CD8-positive, alpha-beta memory T cell (primary cell): ENCODE measurements at regions not wholly inside any gene's neighbourhood (a gene's known extent, or its start where the extent isn't known, plus 50 kb on each side); places are given as distances from the start of the nearest gene placed in this dataset.

ENCODE experiments used
- CTCF ChIA-PET: fragments of 350-600 bp; sonication (Branson Sonifier 250); formaldehyde crosslinking; loops from one replicate; lab custom pipeline; 2021; ENCODE audit warnings: antibody characterized with exemption; lab: Charles Lee
- POLR2A ChIA-PET: fragments of 350-600 bp; sonication (Branson Sonifier 250); formaldehyde crosslinking; loops from one replicate; lab custom pipeline; 2021; ENCODE audit warnings: antibody characterized with exemption; lab: Charles Lee
- DNase-seq, 5 donors: peaks; one replicate each; pipeline versions ENCODE4 v3.0.0 to v3.0.0-alpha.2; 2020 to 2022; ENCODE audit warnings: mixed read lengths in 1 of 5
- H3K27ac ChIP-seq: one replicate; pipeline ENCODE4 v1.7.0; 2013; ENCODE audit warnings: low read depth, mild to moderate bottlenecking, low read length, moderate library complexity
- H3K27me3 ChIP-seq: 2 replicates; pipeline ENCODE4 v1.7.0; 2013; ENCODE audit warnings: low read length, mild to moderate bottlenecking; ENCODE audit not compliant: insufficient read depth, poor library complexity, severe bottlenecking
- H3K36me3 ChIP-seq: 2 replicates; pipeline ENCODE4 v1.7.0; 2013; ENCODE audit warnings: mild to moderate bottlenecking, low read length, moderate library complexity; ENCODE audit not compliant: insufficient read depth
- H3K4me1 ChIP-seq: 2 replicates; pipeline ENCODE4 v1.7.0; 2013; ENCODE audit warnings: mild to moderate bottlenecking, low read length, moderate library complexity; ENCODE audit not compliant: insufficient read depth
- H3K4me3 ChIP-seq: 2 replicates; pipeline ENCODE4 v1.7.0; 2013; ENCODE audit warnings: mild to moderate bottlenecking, low read length
- H3K9me3 ChIP-seq: 2 replicates; pipeline ENCODE4 v1.7.0; 2013; ENCODE audit warnings: mild to moderate bottlenecking, low read length
- H3K27ac Mint-ChIP-seq, 8 donors: one replicate each; pipeline ENCODE4 v1.8.0; 2020 to 2021; ENCODE audit warnings: mixed read lengths in 8 of 8, mild to moderate bottlenecking in 6 of 8, inconsistent platforms in 3 of 8, moderate library complexity in 3 of 8
- H3K27me3 Mint-ChIP-seq, 2 donors: one replicate each; pipeline ENCODE4 v1.8.0; 2020 to 2021; ENCODE audit warnings: mixed read lengths in 2 of 2, mild to moderate bottlenecking in 1 of 2, moderate library complexity in 1 of 2
- H3K36me3 Mint-ChIP-seq, 3 donors: one replicate each; pipeline ENCODE4 v1.8.0; 2020 to 2021; ENCODE audit warnings: mixed read lengths in 3 of 3, inconsistent platforms in 1 of 3, mild to moderate bottlenecking in 1 of 3
- H3K4me1 Mint-ChIP-seq, 3 donors: one replicate each; pipeline ENCODE4 v1.8.0; 2020 to 2021; ENCODE audit warnings: mixed read lengths in 3 of 3, inconsistent platforms in 1 of 3, mild to moderate bottlenecking in 1 of 3
- H3K4me3 Mint-ChIP-seq, 7 donors: one replicate each; pipeline ENCODE4 v1.8.0; 2020 to 2021; ENCODE audit warnings: mixed read lengths in 7 of 7, mild to moderate bottlenecking in 6 of 7, moderate library complexity in 4 of 7, inconsistent platforms in 2 of 7
- H3K9me3 Mint-ChIP-seq, 5 donors: one replicate each; pipeline ENCODE4 v1.8.0; 2020 to 2022; ENCODE audit warnings: mixed read lengths in 5 of 5, mild to moderate bottlenecking in 3 of 5, moderate library complexity in 2 of 5, inconsistent platforms in 1 of 5

DNA sequence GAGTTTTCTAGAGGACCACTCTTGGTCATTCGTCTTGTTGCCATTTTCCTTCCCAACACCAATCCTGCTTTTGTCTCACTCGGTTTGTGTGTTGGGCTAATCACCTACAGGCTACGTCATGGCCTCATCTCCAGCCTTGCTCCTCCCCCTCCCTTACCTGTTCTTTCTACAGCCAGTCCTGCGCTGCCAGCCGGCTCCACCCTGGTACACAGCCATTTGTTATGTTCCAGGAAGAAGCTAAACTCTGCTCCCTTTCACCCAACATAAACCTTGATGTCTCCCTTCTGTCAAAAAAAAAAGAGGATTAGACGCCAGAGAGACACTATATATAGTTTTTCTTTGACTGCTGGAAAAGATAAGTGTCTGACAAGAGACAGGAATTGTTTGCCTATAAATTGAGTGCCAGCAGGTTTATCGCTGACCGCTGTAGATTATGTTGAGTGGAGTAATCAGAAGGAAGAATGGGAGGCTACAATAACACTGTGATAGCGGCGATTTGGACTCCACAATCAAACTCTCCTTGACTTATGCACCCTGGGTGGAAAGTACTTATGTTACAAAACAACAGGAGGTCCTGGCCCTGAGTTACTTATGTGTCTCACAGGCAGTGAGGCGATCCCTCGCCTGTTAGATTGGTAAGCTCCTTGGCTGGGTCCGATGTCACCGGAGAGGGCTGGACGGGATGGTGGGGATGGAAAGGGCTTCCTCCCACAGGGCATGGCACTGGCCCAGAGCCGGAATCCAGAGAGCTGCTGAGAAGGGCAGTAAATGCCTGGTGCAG, 171.3 kb upstream of the BMPER start:
- Mint-ChIP-seq H3K4me1 (no peaks in the 10 kb centered on the region), H3K27ac (no peak overlapping the region), H3K36me3 (peaks cover 1 to 39% (median 4%) of the 10 kb centered on the region in 3 donors), H3K27me3 (peaks cover 0 to 2% of the 10 kb centered on the region in 2 donors), H3K9me3 (peaks cover 0 to 4% (median 2%) of the 10 kb centered on the region in 5 donors), H3K4me3 (no peak overlapping the region)
- Histone ChIP-seq H3K4me1 (no peaks in the 10 kb centered on the region), H3K27me3 (no peaks in the 10 kb centered on the region), H3K36me3 (no peaks in the 10 kb centered on the region), H3K4me3 (no peak overlapping the region), H3K9me3 (no peaks in the 10 kb centered on the region), H3K27ac (no peak overlapping the region)
- ChIA-PET POLR2A (interaction anchor here (0.6 kb wide), 1 partner anchor 549 kb away, joined by 4 read pairs; no protein-coding TSS in a partner anchor), CTCF (no interaction called here)
- DNase-seq: no peak

GRCh38 chr7:33735403-33735802, 169.9 kb upstream of the BMPER start:
- no peak for DNase-seq
- Mint-ChIP-seq H3K27ac (no peak overlapping the region), H3K27me3 (peaks cover 0 to 2% of the 10 kb centered on the region in 2 donors), H3K9me3 (peaks cover 0 to 8% (median 0%) of the 10 kb centered on the region in 5 donors), H3K36me3 (peaks cover 0 to 32% (median 1%) of the 10 kb centered on the region in 3 donors), H3K4me1 (no peaks in the 10 kb centered on the region), H3K4me3 (no peak overlapping the region)
- H3K27ac ChIP-seq: no peak overlapping the region
- no peaks in the 10 kb centered on the region for H3K4me1 ChIP-seq
- POLR2A ChIA-PET: no interaction called here
- CTCF ChIA-PET: no interaction called here
- no peak overlapping the region for H3K4me3 ChIP-seq
- H3K36me3 ChIP-seq: no peaks in the 10 kb centered on the region
- H3K9me3 ChIP-seq: no peaks in the 10 kb centered on the region
- no peaks in the 10 kb centered on the region for H3K27me3 ChIP-seq

- CTCF ChIA-PET: no interaction called here
- peaks cover 0 to 8% (median 0%) of the 10 kb centered on the region in 5 donors for H3K9me3 Mint-ChIP-seq
- DNase-seq: no peak
- Histone ChIP-seq H3K36me3 (no peaks in the 10 kb centered on the region), H3K4me3 (no peak overlapping the region), H3K9me3 (no peaks in the 10 kb centered on the region), H3K27me3 (no peaks in the 10 kb centered on the region), H3K27ac (no peak overlapping the region), H3K4me1 (no peaks in the 10 kb centered on the region)
- no peak overlapping the region for H3K4me3 Mint-ChIP-seq
- H3K36me3 Mint-ChIP-seq: peaks cover 0 to 31% (median 1%) of the 10 kb centered on the region in 3 donors
- peaks cover 0 to 2% of the 10 kb centered on the region in 2 donors for H3K27me3 Mint-ChIP-seq
- no peak overlapping the region for H3K27ac Mint-ChIP-seq
- no peaks in the 10 kb centered on the region for H3K4me1 Mint-ChIP-seq
- POLR2A ChIA-PET: no interaction called here
Observed at GRCh38 chr7:33736521-33737221, 168.7 kb upstream of the BMPER start.

GRCh38 chr7:33738260-33738935, 166.9 kb upstream of the BMPER start:
- peaks cover 0 to 14% (median 0%) of the 10 kb centered on the region in 5 donors for H3K9me3 Mint-ChIP-seq
- Histone ChIP-seq H3K36me3 (no peaks in the 10 kb centered on the region), H3K4me1 (no peaks in the 10 kb centered on the region), H3K27ac (no peak overlapping the region), H3K27me3 (no peaks in the 10 kb centered on the region), H3K4me3 (no peak overlapping the region), H3K9me3 (no peaks in the 10 kb centered on the region)
- no peak for DNase-seq
- no peaks in the 10 kb centered on the region for H3K4me1 Mint-ChIP-seq
- peaks cover 0 to 28% (median 1%) of the 10 kb centered on the region in 3 donors for H3K36me3 Mint-ChIP-seq
- H3K27me3 Mint-ChIP-seq: peaks cover 0 to 2% of the 10 kb centered on the region in 2 donors
- ChIA-PET POLR2A (no interaction called here), CTCF (no interaction called here)
- H3K27ac Mint-ChIP-seq: peak overlapping the region in 2 of 8 donors; percentile 4 to 40
- no peak overlapping the region for H3K4me3 Mint-ChIP-seq

DNA sequence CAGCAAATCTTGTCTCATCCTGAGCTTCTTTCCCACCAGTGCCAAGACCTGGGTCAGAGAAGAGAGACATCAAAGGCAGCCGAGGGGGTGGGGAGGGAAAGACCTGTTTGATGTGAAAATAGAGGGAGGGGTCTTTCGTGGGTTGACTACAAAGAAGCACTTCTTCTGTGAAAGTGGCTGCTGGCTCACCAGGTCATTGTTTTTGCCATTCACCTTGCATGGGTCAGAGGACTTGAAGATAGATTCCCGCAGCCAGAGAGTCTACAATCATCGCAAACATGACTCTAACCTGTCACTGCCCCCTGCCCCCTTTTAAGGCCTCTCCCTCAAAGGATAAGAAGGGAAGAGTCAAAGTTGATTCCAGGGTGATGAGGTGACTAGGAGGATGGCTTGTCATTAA, 166.1 kb upstream of the BMPER start:
- no peaks in the 10 kb centered on the region for H3K9me3 ChIP-seq
- Mint-ChIP-seq H3K36me3 (peaks cover 0 to 23% (median 0%) of the 10 kb centered on the region in 3 donors), H3K9me3 (peaks cover 0 to 16% (median 0%) of the 10 kb centered on the region in 5 donors), H3K4me3 (no peak overlapping the region), H3K27me3 (no peaks in the 10 kb centered on the region), H3K4me1 (no peaks in the 10 kb centered on the region), H3K27ac (peak overlapping the region in 1 of 8 donors; percentile 11)
- DNase-seq: no peak
- no peak overlapping the region for H3K27ac ChIP-seq
- H3K27me3 ChIP-seq: no peaks in the 10 kb centered on the region
- POLR2A ChIA-PET: no interaction called here
- no peak overlapping the region for H3K4me3 ChIP-seq
- no peaks in the 10 kb centered on the region for H3K36me3 ChIP-seq
- CTCF ChIA-PET: no interaction called here
- H3K4me1 ChIP-seq: no peaks in the 10 kb centered on the region

- peaks cover 0 to 16% (median 2%) of the 10 kb centered on the region in 5 donors for H3K9me3 Mint-ChIP-seq
- no peak overlapping the region for H3K4me3 ChIP-seq
- peaks cover 0 to 16% (median 0%) of the 10 kb centered on the region in 3 donors for H3K36me3 Mint-ChIP-seq
- H3K27ac Mint-ChIP-seq: no peak overlapping the region
- H3K36me3 ChIP-seq: no peaks in the 10 kb centered on the region
- no peak overlapping the region for H3K4me3 Mint-ChIP-seq
- H3K4me1 ChIP-seq: no peaks in the 10 kb centered on the region
- ChIA-PET CTCF (no interaction called here), POLR2A (no interaction called here)
- DNase-seq: no peak
- no peaks in the 10 kb centered on the region for H3K9me3 ChIP-seq
- H3K4me1 Mint-ChIP-seq: no peaks in the 10 kb centered on the region
- H3K27ac ChIP-seq: no peak overlapping the region
- H3K27me3 ChIP-seq: no peaks in the 10 kb centered on the region
- no peaks in the 10 kb centered on the region for H3K27me3 Mint-ChIP-seq
Observed at GRCh38 chr7:33742521-33742920, 162.8 kb upstream of the BMPER start.

- Mint-ChIP-seq H3K27me3 (no peaks in the 10 kb centered on the region), H3K4me1 (no peaks in the 10 kb centered on the region)
- CTCF ChIA-PET: no interaction called here
Observed at GRCh38 chr7:33742999-33743587, 162.2 kb upstream of the BMPER start.

More at GRCh38 chr7:33742999-33743587, 162.2 kb upstream of the BMPER start:
- H3K36me3 ChIP-seq: no peaks in the 10 kb centered on the region
- Mint-ChIP-seq H3K36me3 (peaks cover 0 to 11% (median 0%) of the 10 kb centered on the region in 3 donors), H3K27ac (no peak overlapping the region), H3K9me3 (peaks cover 0 to 17% (median 2%) of the 10 kb centered on the region in 5 donors), H3K4me3 (no peak overlapping the region)
- no peak overlapping the region for H3K4me3 ChIP-seq
- POLR2A ChIA-PET: no interaction called here
- H3K4me1 ChIP-seq: no peaks in the 10 kb centered on the region
- H3K27me3 ChIP-seq: no peaks in the 10 kb centered on the region
- H3K27ac ChIP-seq: no peak overlapping the region
- no peaks in the 10 kb centered on the region for H3K9me3 ChIP-seq
- DNase-seq: no peak
